Neural crest cell (in vitro differentiated cells): ENCODE measurements at regions not wholly inside any gene's neighbourhood (a gene's known extent, or its start where the extent isn't known, plus 50 kb on each side); places are given as distances from the start of the nearest gene placed in this dataset.

Source experiments
- DNase-seq: peaks from one replicate; pipeline ENCODE4 v3.0.0; 2021; ENCODE audit warnings: low read depth, mixed read lengths, low spot score
- H3K27ac Mint-ChIP-seq: one replicate; pipeline ENCODE4 v1.8.0; 2021; ENCODE audit warnings: mild to moderate bottlenecking, mixed read lengths; ENCODE audit not compliant: unreplicated experiment
- H3K27me3 Mint-ChIP-seq: 2 replicates; pipeline ENCODE4 v1.8.0; 2021; ENCODE audit warnings: low read depth, mild to moderate bottlenecking, mixed read lengths
- H3K36me3 Mint-ChIP-seq: 2 replicates; pipeline ENCODE4 v1.8.0; 2021; ENCODE audit warnings: low read depth, mild to moderate bottlenecking, mixed read lengths
- H3K4me1 Mint-ChIP-seq: 2 replicates; pipeline ENCODE4 v1.8.0; 2021; ENCODE audit warnings: mixed read lengths
- H3K4me3 Mint-ChIP-seq: one replicate; pipeline ENCODE4 v1.8.0; 2021; ENCODE audit warnings: mild to moderate bottlenecking, mixed read lengths
- H3K9me3 Mint-ChIP-seq: 2 replicates; pipeline ENCODE4 v1.8.0; 2021; ENCODE audit warnings: mixed read lengths
- TF ChIP-seq, protein P1 (sequence below): fragments of 200-600 bp; sonication (generic); conservative IDR thresholded peaks from 2 replicates; pipeline ENCODE4 v1.5.0; 2021; ENCODE audit warnings: antibody characterized with exemption, mild to moderate bottlenecking

DNA sequence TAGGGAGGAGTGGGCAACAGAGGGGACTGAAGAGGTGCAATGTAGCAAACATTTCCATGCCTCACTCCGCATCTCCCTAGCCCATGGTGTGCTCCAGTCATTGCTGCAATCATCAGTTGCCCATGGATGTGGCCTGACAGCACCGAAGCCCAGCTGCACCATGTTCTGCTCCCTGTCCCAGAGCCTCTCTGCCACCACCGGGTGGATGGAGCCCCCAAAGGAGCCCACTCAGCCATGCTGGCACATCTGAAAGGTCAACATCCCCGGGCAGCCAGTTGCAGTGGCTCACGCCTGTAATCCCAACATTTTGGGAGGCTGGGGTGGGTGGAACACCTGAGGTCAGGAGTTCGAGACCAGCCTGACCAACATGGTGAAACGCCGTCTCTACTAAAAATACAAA lies 336.4 kb upstream of the ZMIZ1 start:
- Mint-ChIP-seq H3K27me3 (no peaks in the 10 kb centered on the region), H3K27ac (no peak overlapping the region), H3K9me3 (no peaks in the 10 kb centered on the region), H3K36me3 (no peaks in the 10 kb centered on the region), H3K4me3 (no peak overlapping the region), H3K4me1 (peaks cover 4% of the 10 kb centered on the region)
- TF ChIP-seq, protein P1, sequence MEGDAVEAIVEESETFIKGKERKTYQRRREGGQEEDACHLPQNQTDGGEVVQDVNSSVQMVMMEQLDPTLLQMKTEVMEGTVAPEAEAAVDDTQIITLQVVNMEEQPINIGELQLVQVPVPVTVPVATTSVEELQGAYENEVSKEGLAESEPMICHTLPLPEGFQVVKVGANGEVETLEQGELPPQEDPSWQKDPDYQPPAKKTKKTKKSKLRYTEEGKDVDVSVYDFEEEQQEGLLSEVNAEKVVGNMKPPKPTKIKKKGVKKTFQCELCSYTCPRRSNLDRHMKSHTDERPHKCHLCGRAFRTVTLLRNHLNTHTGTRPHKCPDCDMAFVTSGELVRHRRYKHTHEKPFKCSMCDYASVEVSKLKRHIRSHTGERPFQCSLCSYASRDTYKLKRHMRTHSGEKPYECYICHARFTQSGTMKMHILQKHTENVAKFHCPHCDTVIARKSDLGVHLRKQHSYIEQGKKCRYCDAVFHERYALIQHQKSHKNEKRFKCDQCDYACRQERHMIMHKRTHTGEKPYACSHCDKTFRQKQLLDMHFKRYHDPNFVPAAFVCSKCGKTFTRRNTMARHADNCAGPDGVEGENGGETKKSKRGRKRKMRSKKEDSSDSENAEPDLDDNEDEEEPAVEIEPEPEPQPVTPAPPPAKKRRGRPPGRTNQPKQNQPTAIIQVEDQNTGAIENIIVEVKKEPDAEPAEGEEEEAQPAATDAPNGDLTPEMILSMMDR = no peak
- DNase-seq = no peak

DNA sequence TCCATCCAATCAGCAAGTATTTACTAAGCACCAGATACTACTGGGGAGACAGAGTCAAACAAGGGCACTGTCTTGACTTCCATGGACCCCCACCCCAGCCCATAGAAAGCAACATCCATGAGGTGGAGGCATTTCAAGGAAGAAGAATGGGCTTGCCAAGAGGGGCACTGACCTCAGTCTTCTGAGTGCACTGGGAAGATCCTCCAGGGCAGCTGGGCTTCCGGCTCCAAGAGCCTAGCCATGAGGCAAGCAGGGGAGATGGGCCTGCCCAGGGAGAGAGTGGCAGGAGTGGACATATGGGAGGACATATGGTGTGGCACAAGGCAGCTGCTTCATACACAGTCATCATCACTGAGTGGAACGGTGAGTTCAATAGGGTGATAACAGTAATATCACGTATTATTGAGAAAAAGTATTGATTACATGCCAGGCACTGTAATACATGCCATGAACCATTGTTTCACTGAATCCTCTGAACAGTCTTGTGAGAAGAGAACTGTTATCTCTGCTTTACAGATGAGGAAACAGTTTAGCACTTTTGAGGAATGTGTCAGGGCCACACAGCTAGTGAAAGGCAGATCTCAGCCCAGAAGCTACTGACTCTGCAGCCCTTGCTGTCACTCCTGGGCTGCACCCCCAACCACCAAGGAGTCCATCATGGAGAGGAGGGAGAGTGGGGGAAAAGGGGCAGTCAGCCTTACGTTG lies 331.7 kb upstream of the ZMIZ1 start:
- TF ChIP-seq, protein P1 = no peak

DNA sequence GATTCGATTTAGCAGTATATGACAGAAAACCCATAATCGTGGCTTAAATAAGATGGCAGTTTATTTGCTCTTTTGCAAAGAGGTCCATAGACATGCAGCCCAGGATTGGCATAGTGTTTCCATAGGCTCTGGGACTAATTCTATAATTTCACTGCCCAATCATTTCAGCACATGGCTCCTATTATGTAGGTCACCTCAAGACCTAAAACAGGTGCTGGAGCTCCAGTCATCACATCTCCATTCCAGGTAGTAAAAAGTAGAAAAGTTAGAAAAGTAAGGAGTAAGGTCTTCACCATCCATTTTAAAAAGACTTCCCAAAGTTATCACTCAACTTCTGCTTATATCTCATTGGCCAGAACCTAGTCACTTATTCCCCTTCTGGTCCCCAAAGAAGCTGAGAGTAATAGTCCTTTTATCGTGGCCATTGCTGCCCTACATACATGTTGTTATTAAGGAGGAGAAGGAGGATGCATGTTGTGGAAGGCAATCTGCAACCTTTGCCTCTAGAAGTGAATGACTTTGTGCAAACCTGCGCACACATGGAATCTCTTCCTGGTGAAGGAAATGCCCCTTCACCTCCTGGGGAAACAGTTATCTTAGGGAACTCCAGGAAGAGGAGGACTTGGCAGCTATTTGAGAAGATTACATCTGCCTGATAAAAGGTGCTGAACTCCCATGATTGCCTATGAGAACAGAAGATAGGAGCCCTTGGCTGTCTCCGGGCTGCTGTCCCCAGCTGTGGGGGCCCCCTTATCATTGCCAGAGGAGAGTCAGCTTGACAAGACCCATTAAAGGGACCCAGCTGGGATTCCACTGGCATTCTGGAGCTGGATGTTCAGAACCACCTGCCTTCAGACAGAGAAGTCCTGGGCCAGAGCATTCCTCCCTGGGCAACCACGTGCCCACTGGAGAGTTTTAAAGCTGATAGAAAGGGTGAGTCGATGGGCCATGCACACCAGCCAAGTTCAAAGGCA lies 330.6 kb upstream of the ZMIZ1 start:
- Mint-ChIP-seq H3K9me3 (no peaks in the 10 kb centered on the region), H3K4me3 (no peak overlapping the region), H3K4me1 (peaks cover 17% of the 10 kb centered on the region), H3K27ac (no peak overlapping the region), H3K36me3 (no peaks in the 10 kb centered on the region), H3K27me3 (no peaks in the 10 kb centered on the region)
- TF ChIP-seq, protein P1 = no peak
- no peak for DNase-seq

More for the DNA sequence above, 331.7 kb upstream of the ZMIZ1 start:
- no peak for DNase-seq
- H3K4me3 Mint-ChIP-seq = no peak overlapping the region
- no peaks in the 10 kb centered on the region for H3K36me3 Mint-ChIP-seq
- H3K9me3 Mint-ChIP-seq = no peaks in the 10 kb centered on the region
- H3K4me1 Mint-ChIP-seq = peaks cover 6% of the 10 kb centered on the region
- H3K27me3 Mint-ChIP-seq = no peaks in the 10 kb centered on the region
- no peak overlapping the region for H3K27ac Mint-ChIP-seq

DNA sequence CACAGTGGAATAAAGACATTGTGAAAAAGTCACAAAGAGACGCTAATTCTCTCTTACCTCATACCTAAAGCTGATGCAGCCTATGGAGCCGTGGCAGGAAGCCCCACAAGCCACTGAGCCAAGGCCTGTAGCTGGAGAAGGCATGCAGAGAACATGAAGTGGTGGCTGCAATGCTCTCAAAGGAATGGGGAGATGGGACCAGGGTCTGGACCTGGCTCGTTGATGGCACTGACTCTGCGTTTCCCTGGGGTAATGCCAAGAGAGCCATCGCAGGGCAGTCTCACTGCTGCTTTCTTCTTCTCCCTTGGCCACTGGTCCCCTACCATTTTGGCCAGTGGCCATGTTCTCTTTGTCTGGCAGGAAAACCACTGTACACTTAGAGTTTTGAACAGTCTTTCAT lies 329.9 kb upstream of the ZMIZ1 start:
- TF ChIP-seq, protein P1 = no peak
- Mint-ChIP-seq H3K27ac (no peak overlapping the region), H3K9me3 (no peaks in the 10 kb centered on the region), H3K4me1 (peaks cover 24% of the 10 kb centered on the region), H3K27me3 (no peaks in the 10 kb centered on the region), H3K36me3 (no peaks in the 10 kb centered on the region), H3K4me3 (no peak overlapping the region)
- DNase-seq = no peak

DNA sequence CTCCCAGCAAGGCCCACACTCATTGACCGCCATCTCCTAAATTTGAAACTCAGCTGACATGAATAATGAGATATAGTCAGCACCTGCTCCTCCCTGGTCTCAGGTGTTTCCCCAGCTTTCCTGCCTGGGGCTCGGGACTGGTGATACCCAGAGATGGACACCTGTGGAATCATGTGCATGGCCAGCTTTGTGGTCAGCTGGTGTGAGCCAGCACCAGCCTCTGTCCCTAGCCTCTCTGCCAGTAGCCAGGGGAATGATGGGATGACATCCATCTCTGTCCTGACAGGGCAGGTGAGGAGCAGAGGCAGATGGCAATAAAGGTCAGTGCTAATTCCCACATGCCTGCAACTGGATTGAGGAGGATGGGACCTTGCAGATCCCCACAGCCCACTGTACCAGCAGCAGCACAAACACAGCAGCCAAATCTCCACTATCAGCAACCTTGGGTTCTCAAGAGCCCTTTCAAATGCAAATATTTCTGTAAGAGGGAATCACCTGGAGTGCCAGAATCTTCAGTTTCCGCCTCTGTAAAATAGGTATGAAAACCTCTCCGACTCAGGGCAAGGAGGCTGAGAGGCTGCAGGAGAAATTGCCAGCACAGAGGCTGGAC lies 329.2 kb upstream of the ZMIZ1 start:
- Mint-ChIP-seq H3K27me3 (no peaks in the 10 kb centered on the region), H3K36me3 (no peaks in the 10 kb centered on the region), H3K4me1 (peaks cover 30% of the 10 kb centered on the region), H3K4me3 (no peak overlapping the region), H3K27ac (no peak overlapping the region), H3K9me3 (no peaks in the 10 kb centered on the region)
- DNase-seq = no peak
- TF ChIP-seq, protein P1 = no peak
